H1 (cell line): ENCODE measurements at regions not wholly inside any gene's neighbourhood (a gene's known extent, or its start where the extent isn't known, plus 50 kb on each side); places are given as distances from the start of the nearest gene placed in this dataset.

ENCODE experiments used
- CTCF ChIA-PET: fragments of 300-600 bp; sonication (Branson Sonifier 250); formaldehyde crosslinking; loops from one replicate; lab custom pipeline; 2021; ENCODE audit not compliant: partially characterized antibody; lab: Charles Lee
- POLR2A ChIA-PET: fragments of 300-600 bp; sonication (Branson Sonifier 250); formaldehyde crosslinking; loops from one replicate; lab custom pipeline; 2021; ENCODE audit warnings: inconsistent platforms; ENCODE audit not compliant: partially characterized antibody; lab: Charles Lee
- DNase-seq, 2 experiments: peaks; one replicate each; pipeline versions ENCODE4 v3.0.0 to v3.0.0-alpha.2; 2010 to 2022; ENCODE audit warnings: low spot score in 2 of 2, low read depth in 1 of 2, mixed read lengths in 1 of 2
- FAIRE-seq: peaks from 2 replicates; lab custom pipeline; 2011; peaks lifted over from hg19 to GRCh38; lab: Jason Lieb, UNC
- H2AFZ ChIP-seq: 2 replicates; pipeline ENCODE4 v1.8.1; 2012; ENCODE audit warnings: low read length, inconsistent platforms
- H2AK5ac ChIP-seq: 2 replicates; pipeline ENCODE4 v1.6.1; 2013; ENCODE audit warnings: low read depth, low read length
- H2BK120ac ChIP-seq: replicated peaks from 2 replicates; pipeline ENCODE3; 2013; ENCODE audit warnings: low read depth, low read length, inconsistent platforms
- H2BK12ac ChIP-seq: 2 replicates; pipeline ENCODE4 v1.6.1; 2013; ENCODE audit warnings: low read depth, low read length
- H2BK15ac ChIP-seq: 2 replicates; pipeline ENCODE4 v1.6.1; 2013; ENCODE audit warnings: low read length
- H2BK20ac ChIP-seq: 2 replicates; pipeline ENCODE4 v1.6.1; 2013; ENCODE audit warnings: low read length
- H2BK5ac ChIP-seq: 2 replicates; pipeline ENCODE4 v1.6.1; 2013; ENCODE audit warnings: low read depth, low read length
- H3K14ac ChIP-seq: 2 replicates; pipeline ENCODE4 v1.6.1; 2013; ENCODE audit warnings: inconsistent platforms; ENCODE audit not compliant: insufficient read length
- H3K18ac ChIP-seq: 2 replicates; pipeline ENCODE4 v1.6.1; 2013; ENCODE audit warnings: low read length; ENCODE audit errors: extremely low read depth
- H3K23ac ChIP-seq: 2 replicates; pipeline ENCODE4 v1.6.1; 2013; ENCODE audit warnings: inconsistent platforms; ENCODE audit not compliant: insufficient read length
- H3K23me2 ChIP-seq: 2 replicates; pipeline ENCODE4 v1.6.1; 2013; ENCODE audit warnings: low read depth, low read length
- H3K27ac ChIP-seq: 2 replicates; pipeline ENCODE4 v1.6.1; 2011; ENCODE audit warnings: low read depth, low read length, inconsistent platforms
- H3K27me3 ChIP-seq, 4 experiments: replicated peaks in 1 of 4; 1 replicate in 1 of 4; 2 replicates in 3 of 4; pipeline versions ENCODE4 v1.6.1 to v1.8.1; 2011 to 2013; ENCODE audit warnings: low read length in 3 of 4, mild to moderate bottlenecking in 3 of 4, inconsistent platforms in 2 of 4, mixed read lengths in 2 of 4, moderate library complexity in 1 of 4; ENCODE audit not compliant: control insufficient read depth in 3 of 4, insufficient read depth in 3 of 4; ENCODE audit errors: extremely low read depth in 1 of 4
- H3K36me3 ChIP-seq, 4 experiments: 2 replicates each; pipeline versions ENCODE4 v1.6.1 to v1.8.1; 2011 to 2013; ENCODE audit warnings: mild to moderate bottlenecking in 4 of 4, low read length in 3 of 4, moderate library complexity in 2 of 4, control low read depth in 1 of 4, inconsistent platforms in 1 of 4; ENCODE audit not compliant: insufficient read depth in 4 of 4, control insufficient read depth in 2 of 4
- H3K4ac ChIP-seq: replicated peaks from 2 replicates; pipeline ENCODE3; 2013; ENCODE audit warnings: low read length, low read depth, mixed read lengths, inconsistent platforms; ENCODE audit not compliant: insufficient read length
- H3K4me1 ChIP-seq, 4 experiments: replicated peaks in 1 of 4; 1 replicate in 1 of 4; 2 replicates in 3 of 4; pipeline versions ENCODE4 v1.6.1 to v1.8.1; 2011 to 2013; ENCODE audit warnings: low read length in 3 of 4, inconsistent platforms in 2 of 4, mixed read lengths in 1 of 4; ENCODE audit not compliant: insufficient read depth in 4 of 4, control insufficient read depth in 3 of 4
- H3K4me2 ChIP-seq, 2 experiments: 2 replicates each; pipeline versions ENCODE4 v1.6.1 to v1.8.1; 2011 to 2013; ENCODE audit warnings: low read depth in 2 of 2, low read length in 2 of 2, control low read depth in 1 of 2, inconsistent platforms in 1 of 2, mild to moderate bottlenecking in 1 of 2; ENCODE audit not compliant: insufficient read depth in 1 of 2
- H3K4me3 ChIP-seq, 4 experiments: fragments of 200-600, 300-600 bp in 1 of 4; sonication (generic), shearing (Covaris generic), sonication (Bioruptor Twin) in 1 of 4; 2 replicates each; pipeline versions ENCODE4 v1.5.1 to v1.8.1; 2011 to 2016; ENCODE audit warnings: low read length in 4 of 4, low read depth in 3 of 4, control low read depth in 2 of 4, inconsistent platforms in 2 of 4, mild to moderate bottlenecking in 2 of 4, mixed read lengths in 1 of 4, moderate library complexity in 1 of 4; ENCODE audit not compliant: insufficient read depth in 2 of 4; ENCODE audit errors: extremely low read depth in 1 of 4
- H3K56ac ChIP-seq: replicated peaks from 2 replicates; pipeline ENCODE3; 2013; ENCODE audit warnings: low read depth, mild to moderate bottlenecking, mixed read lengths, low read length, inconsistent platforms; ENCODE audit not compliant: insufficient read length
- H3K79me1 ChIP-seq: 2 replicates; pipeline ENCODE4 v1.6.1; 2013; ENCODE audit warnings: low read depth, low read length, control low read depth
- H3K79me2 ChIP-seq, 2 experiments: 2 replicates each; pipeline versions ENCODE4 v1.6.1 to v1.8.1; 2012 to 2013; ENCODE audit warnings: low read length in 2 of 2, mild to moderate bottlenecking in 2 of 2, inconsistent platforms in 1 of 2; ENCODE audit not compliant: insufficient read depth in 2 of 2, control insufficient read depth in 1 of 2
- H3K9ac ChIP-seq, 4 experiments: replicated peaks in 1 of 4; 1 replicate in 1 of 4; 2 replicates in 3 of 4; pipeline versions ENCODE4 v1.6.1 to v1.8.1; 2011 to 2013; ENCODE audit warnings: low read depth in 3 of 4, low read length in 3 of 4, control low read depth in 2 of 4, mild to moderate bottlenecking in 2 of 4, moderate library complexity in 2 of 4, inconsistent platforms in 1 of 4; ENCODE audit errors: extremely low read depth in 1 of 4
- H3K9me3 ChIP-seq, 2 experiments: 2 replicates each; pipeline versions ENCODE4 v1.6.1 to v1.8.1; 2012 to 2013; ENCODE audit warnings: mild to moderate bottlenecking in 2 of 2, moderate library complexity in 2 of 2, control low read depth in 1 of 2, inconsistent platforms in 1 of 2, low read depth in 1 of 2, low read length in 1 of 2, mixed read lengths in 1 of 2; ENCODE audit not compliant: insufficient read depth in 2 of 2
- H4K20me1 ChIP-seq, 2 experiments: replicated peaks in 1 of 2; 2 replicates each; pipeline versions ENCODE3 to v1.8.1; 2011 to 2013; ENCODE audit warnings: inconsistent platforms in 2 of 2, low read length in 2 of 2, mild to moderate bottlenecking in 1 of 2; ENCODE audit not compliant: insufficient read depth in 2 of 2, control insufficient read depth in 1 of 2
- H4K5ac ChIP-seq: 2 replicates; pipeline ENCODE4 v1.6.1; 2013; ENCODE audit warnings: low read length, low read depth, mixed read lengths, inconsistent platforms; ENCODE audit not compliant: insufficient read length
- H4K8ac ChIP-seq: 2 replicates; pipeline ENCODE4 v1.8.0; 2013; ENCODE audit warnings: mild to moderate bottlenecking, moderate library complexity, low read length, inconsistent platforms; ENCODE audit not compliant: insufficient read depth; ENCODE audit errors: extremely low read depth
- H4K91ac ChIP-seq: replicated peaks from 2 replicates; pipeline ENCODE3; 2013; ENCODE audit warnings: low read length, mixed read lengths, inconsistent platforms; ENCODE audit not compliant: insufficient read length
- CREB1 ChIP-seq: IDR thresholded peaks from 2 replicates; pipeline ENCODE4 v1.6.1; 2012; ENCODE audit warnings: inconsistent platforms
- EGR1 ChIP-seq: IDR thresholded peaks from 2 replicates; pipeline ENCODE4 v1.6.1; 2011; ENCODE audit warnings: low read depth, low read length, borderline replicate concordance
- EP300 ChIP-seq, 2 experiments: IDR thresholded peaks; 1 replicate in 1 of 2; 2 replicates in 1 of 2; pipeline ENCODE4 v1.6.1; 2011 to 2012; ENCODE audit warnings: low read depth in 2 of 2, low read length in 2 of 2, mild to moderate bottlenecking in 2 of 2, borderline replicate concordance in 1 of 2, inconsistent platforms in 1 of 2, moderate library complexity in 1 of 2
- EZH2 ChIP-seq: fragments of 200-600 bp; sonication (generic); IDR thresholded peaks from 2 replicates; pipeline ENCODE4 v1.7.1; 2012; ENCODE audit warnings: low read depth, mild to moderate bottlenecking, moderate library complexity, low read length, inconsistent platforms; ENCODE audit not compliant: severe bottlenecking
- FOSL1 ChIP-seq: IDR thresholded peaks from 2 replicates; pipeline ENCODE4 v1.6.1; 2011; ENCODE audit warnings: mild to moderate bottlenecking, low read depth, low read length, moderate library complexity; ENCODE audit not compliant: insufficient read depth
- JUND ChIP-seq: IDR thresholded peaks from 2 replicates; pipeline ENCODE4 v1.6.1; 2011; ENCODE audit warnings: mild to moderate bottlenecking, improper control_type of control experiment, low read length
- KDM4A ChIP-seq: IDR thresholded peaks from one replicate; pipeline ENCODE4 v1.7.1; 2012; ENCODE audit warnings: low read depth, mild to moderate bottlenecking, moderate library complexity, low read length, inconsistent platforms; ENCODE audit not compliant: severe bottlenecking
- NANOG ChIP-seq: IDR thresholded peaks from 2 replicates; pipeline ENCODE4 v1.6.1; 2011; ENCODE audit warnings: low read length, low read depth, mild to moderate bottlenecking, inconsistent platforms; ENCODE audit not compliant: insufficient read depth, poor library complexity, severe bottlenecking
- POU5F1 ChIP-seq: IDR thresholded peaks from 2 replicates; pipeline ENCODE4 v1.6.1; 2011; ENCODE audit warnings: low read depth, mild to moderate bottlenecking, low read length, moderate library complexity
- SIX5 ChIP-seq: IDR thresholded peaks from 2 replicates; pipeline ENCODE4 v1.6.1; 2011; ENCODE audit warnings: mild to moderate bottlenecking, low read depth, low read length
- SP1 ChIP-seq: IDR thresholded peaks from 2 replicates; pipeline ENCODE4 v1.6.1; 2011; ENCODE audit warnings: low read depth, low read length
- SRF ChIP-seq: IDR thresholded peaks from 2 replicates; pipeline ENCODE4 v1.6.1; 2011; ENCODE audit warnings: mild to moderate bottlenecking, low read depth, low read length, moderate library complexity
- SUZ12 ChIP-seq: fragments of 200-600 bp; sonication (generic); IDR thresholded peaks from 2 replicates; pipeline ENCODE4 v1.6.1; 2012; ENCODE audit warnings: mild to moderate bottlenecking, inconsistent platforms, low read length, moderate library complexity, mixed read lengths
- TAF7 ChIP-seq: optimal IDR thresholded peaks from 2 replicates; pipeline ENCODE3; 2011; ENCODE audit warnings: low read depth, mild to moderate bottlenecking, inconsistent platforms, low read length, moderate library complexity, borderline replicate concordance
- WGBS, 2 experiments: shearing (Covaris generic) in 1 of 2; methylation state at CpG; one replicate each; pipeline versions ENCODE4 v1.1.6 to v1.1.7; 2013 to 2015; ENCODE audit warnings: low lambda C conversion rate in 2 of 2, mixed read lengths in 2 of 2, inconsistent platforms in 1 of 2, low coverage in 1 of 2, missing lambda C conversion rate in 1 of 2; ENCODE audit not compliant: insufficient replicate concordance in 2 of 2, insufficient coverage in 1 of 2, insufficient read length in 1 of 2; ENCODE audit errors: extremely low coverage in 1 of 2, missing lambda C conversion rate in 1 of 2; 5-methylcytosine and 5-hydroxymethylcytosine counted together

GRCh38 chr12:13734584-13735152 lies 246.7 kb downstream of the GRIN2B start:
- Histone ChIP-seq H3K4me3 (no peak overlapping the region), H3K27me3 (peaks cover 4 to 26% (median 8%) of the 10 kb centered on the region in 4 experiments), H3K23me2 (no peaks in the 10 kb centered on the region; the same call in 1 of the 2 replicates), H3K14ac (no peak overlapping the region), H3K4ac (no peak overlapping the region), H3K27ac (no peak overlapping the region), H3K36me3 (no peaks in the 10 kb centered on the region), H4K20me1 (no peaks in the 10 kb centered on the region), H4K8ac (no peak overlapping the region), H3K9ac (no peak overlapping the region), H2BK12ac (no peak overlapping the region), H2BK5ac (no peak overlapping the region), H3K79me1 (no peaks in the 10 kb centered on the region), H3K18ac (no peak overlapping the region), H2AK5ac (no peak overlapping the region), H3K4me2 (no peak overlapping the region), H3K4me1 (peaks cover 0 to 3% (median 0%) of the 10 kb centered on the region in 4 experiments; a peak in 2 of 7 replicates), H2BK20ac (no peak overlapping the region), H2BK15ac (no peak overlapping the region), H2BK120ac (no peak overlapping the region), H3K79me2 (no peaks in the 10 kb centered on the region), H2AFZ (no peak overlapping the region), H3K56ac (no peak overlapping the region), H3K23ac (no peak overlapping the region), H4K91ac (no peak overlapping the region), H3K9me3 (no peaks in the 10 kb centered on the region), H4K5ac (no peak overlapping the region)
- WGBS, 2 experiments, result 83% methylated on average over 2 of the region's 2 CpGs; no CpG with 5 or more reads in 1 of the 2 experiments
- ChIA-PET CTCF (no interaction called here), POLR2A (no interaction called here)
- DNase-seq, result no peak
- TF ChIP-seq POU5F1 (no peak), EP300 (IDR thresholded peaks at IDR 0.05; ENCODE audit: borderline replicate concordance in 1 of 2, low read depth in 2 of 2, low read length in 2 of 2) (no peak), CREB1 (no peak), KDM4A (no peak), EZH2 (no peak), SIX5 (no peak), SUZ12 (no peak), JUND (no peak), EGR1 (no peak), NANOG (no peak), FOSL1 (no peak), TAF7 (no peak), SP1 (no peak), SRF (no peak)
- FAIRE-seq, result no peak
